Femur (tissue), 1 donor: ENCODE measurements at regions not wholly inside any gene's neighbourhood (a gene's known extent, or its start where the extent isn't known, plus 50 kb on each side); places are given as distances from the start of the nearest gene placed in this dataset.
"Not testable (repeated sequence)": the region's sequence is repeated elsewhere in the genome, so short reads cannot be mapped to it uniquely, and the experiment has no call there.

Source experiments
- DNase-seq: peaks from one replicate; pipeline ENCODE4 v3.0.0-alpha.2; 2017

DNA sequence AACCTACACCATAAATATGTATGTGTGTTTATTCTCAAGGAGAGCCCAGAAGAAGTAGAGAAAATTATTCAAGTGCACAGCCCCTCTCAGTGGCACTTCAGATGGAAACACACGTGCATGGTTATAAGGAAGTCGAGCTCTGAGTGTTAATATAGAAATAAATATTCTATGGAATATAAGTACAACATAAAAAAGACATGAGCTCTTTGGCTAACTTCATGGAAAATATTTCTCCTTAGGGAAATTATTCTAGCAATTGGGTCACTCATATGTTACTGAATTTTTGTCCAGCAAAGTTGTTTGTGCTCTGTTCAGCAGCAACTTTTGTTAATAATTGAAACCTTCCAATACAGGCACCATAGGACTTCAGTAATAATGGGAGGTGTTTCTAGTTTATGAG is 939.0 kb downstream of the LRFN5 start:
- DNase-seq = no peak

DNA sequence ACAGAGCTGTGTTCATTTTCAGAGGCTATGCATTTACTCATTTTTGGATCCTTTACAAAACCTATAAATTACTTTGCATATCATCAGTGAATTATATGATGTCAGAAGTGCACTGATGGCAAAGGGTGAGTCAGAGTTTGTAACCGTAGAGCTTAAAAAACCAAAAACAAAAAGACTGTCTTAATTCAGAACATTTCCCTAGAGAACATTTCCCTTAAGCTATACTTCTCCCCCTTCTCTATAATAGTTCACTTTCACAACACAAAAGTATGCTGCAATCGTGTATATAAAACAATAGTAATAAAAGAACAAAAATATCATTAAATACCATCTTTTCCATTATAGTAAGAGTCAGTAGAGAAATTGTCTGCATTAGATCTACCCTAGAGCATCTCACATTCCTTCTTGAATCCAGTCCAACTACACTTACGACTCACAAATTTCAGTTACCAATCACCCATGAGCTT is 934.9 kb downstream of the LRFN5 start:
- DNase-seq = no peak

DNA sequence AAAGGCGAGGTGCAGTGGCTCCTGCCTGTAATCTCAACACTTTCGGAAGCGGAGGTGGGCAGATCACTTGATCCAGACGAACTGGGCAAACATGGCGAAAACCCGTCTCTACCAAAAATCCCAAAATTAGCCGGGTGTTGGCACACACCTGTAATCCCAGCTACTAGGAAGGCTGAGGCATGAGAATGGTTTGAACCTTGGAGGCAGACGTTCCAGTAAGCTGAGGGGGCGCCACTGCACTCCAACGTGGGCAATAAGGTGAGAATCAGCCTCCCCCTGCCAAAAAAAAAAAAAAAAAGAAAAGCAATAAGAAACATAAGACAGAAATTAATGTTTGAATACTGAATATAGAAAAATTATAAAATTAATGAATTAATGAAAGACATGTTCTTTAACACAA is 928.7 kb downstream of the LRFN5 start:
- no peak for DNase-seq

DNA sequence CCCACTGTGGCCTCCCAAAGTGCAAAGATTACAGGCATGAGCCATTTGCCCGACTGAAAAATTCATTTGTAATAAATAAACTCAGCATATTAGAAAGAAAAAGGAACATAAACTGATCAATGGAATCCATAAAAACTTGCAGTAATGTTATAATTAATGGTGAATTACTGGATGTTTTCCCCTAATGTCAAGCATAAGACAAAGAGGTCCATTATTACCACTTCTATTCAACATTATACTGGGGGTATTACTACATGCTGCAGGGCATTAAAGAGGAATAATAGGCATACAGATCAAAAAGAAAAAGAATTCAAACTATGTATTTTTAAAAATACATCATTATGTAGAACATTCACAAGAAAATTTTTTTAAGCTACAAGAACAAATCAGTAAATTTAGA is 926.8 kb downstream of the LRFN5 start:
- no peak for DNase-seq

DNA sequence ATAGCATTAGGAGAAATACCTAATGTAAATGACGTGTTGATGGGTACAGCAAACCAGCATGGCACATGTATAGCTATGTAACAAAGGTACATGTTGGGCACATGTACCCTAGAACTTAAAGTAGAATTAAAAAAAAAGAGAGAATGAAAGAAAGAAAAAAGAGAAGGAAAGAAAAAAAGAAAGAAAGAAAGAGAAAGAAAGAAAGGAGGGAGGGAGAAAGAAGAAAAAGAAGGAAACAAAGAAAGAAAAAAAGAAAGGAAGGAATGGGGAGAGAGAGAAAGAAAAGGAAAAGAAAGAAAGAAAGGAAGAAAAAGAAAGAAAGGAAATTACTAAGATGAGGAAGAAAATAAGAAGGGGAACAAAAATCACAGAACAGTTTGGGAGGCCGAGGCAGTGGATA is 925.5 kb downstream of the LRFN5 start:
- DNase-seq = no peak

DNA sequence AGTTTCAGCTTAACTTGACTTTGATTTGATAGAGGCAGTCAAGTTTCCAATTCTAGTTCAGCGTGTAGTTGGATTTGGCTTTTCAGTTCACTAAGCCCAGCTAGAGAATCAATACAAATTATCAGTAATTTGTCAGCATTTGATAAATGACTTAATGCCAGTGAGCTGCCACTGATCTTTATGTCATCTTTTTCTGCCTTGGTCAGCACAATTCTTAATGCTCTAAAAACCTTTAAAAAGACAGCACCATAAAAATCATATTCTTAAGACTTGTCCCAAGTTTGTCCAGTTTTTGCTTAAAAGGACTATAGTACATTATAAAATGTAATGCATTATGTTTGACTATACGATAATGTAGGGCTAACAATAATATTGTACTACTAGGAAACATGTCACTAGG is 920.5 kb downstream of the LRFN5 start:
- DNase-seq = no peak

DNA sequence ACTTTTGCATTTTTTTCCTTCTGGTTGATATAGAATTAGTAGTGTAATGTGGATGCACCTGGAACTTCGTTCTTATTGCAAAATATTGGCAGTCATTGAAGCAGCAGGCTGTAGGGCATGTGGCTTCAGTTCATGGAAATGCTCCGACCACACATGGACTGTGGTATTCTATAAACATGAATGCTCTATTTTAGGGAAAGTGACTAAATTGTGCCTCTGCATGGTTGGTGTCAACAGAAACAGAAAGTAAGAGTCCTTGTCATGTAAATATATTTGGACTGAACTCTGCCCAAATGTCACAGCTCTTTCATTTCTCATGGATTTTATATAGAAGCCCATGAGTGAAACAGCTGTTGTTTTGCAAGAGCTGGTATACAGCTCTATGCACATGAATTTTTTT is 917.0 kb downstream of the LRFN5 start:
- DNase-seq = no peak

DNA sequence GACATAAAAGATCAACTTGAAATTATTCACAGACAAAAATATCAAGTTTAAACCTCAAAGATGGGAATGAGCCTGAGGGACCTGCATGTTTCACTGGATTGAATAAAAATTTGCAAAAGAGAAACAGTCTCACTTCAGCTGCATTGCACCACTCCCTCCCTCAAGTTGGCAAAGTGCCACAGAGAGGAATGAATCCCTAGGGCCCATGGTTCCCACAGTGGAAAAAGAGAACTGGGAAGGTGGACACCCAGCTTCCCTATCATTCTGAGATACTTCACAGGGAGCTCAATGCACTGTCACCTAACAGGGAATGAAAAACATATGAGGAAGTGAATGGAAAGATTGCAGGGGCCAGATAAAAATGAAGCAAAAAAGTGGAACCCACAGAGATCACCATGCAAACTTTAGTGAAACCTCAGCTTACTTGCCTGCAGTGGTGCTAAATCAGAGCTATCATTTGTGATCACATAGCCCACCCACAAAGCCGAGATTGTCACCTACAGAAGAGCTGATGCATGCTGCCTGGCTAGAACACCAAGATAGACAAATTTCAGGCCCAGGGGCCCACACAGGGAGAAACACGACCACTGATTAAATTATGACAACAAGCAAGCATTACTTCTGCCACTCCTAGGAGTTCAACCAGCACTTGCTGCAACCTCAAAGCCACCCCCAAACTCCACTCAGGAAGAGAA is 911.3 kb downstream of the LRFN5 start:
- no peak for DNase-seq

DNA sequence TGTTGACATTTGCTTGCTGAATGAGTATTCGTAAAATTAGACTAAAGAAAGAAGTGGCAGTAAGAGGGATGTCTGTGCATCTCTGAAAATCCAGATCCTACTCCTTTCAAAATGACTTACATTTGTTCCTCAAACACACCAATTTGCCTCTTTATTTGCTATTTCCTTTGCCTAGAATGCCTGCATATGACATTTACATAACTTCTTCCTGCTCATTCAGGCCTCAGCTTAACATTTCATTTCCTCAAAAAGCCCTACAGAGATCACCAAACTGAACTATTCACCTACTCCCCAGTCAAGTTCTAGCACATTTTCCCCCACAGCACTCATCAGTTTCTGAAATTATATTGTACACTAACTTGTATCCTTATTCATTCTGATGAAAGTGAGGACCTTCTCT is 907.2 kb downstream of the LRFN5 start:
- no peak for DNase-seq

DNA sequence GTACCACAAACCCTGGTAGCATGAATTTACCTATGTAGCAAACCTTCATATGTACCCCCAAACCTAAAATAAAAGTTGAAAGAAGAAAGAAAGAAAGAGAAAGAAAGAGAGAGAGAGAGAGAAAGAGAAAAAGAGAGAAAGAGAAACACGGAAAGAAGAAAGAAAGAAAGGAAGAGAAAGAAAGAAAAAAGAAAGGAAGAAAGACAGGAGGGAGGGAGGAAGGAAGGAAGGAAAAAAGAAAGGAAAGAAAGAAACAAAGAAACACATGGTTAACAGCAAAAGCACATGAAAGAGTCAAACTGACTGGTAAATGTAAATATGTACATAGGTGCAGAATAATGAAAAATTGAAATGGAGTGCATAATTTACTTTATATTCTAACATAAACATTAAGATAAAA is 903.4 kb downstream of the LRFN5 start:
- no peak for DNase-seq

DNA sequence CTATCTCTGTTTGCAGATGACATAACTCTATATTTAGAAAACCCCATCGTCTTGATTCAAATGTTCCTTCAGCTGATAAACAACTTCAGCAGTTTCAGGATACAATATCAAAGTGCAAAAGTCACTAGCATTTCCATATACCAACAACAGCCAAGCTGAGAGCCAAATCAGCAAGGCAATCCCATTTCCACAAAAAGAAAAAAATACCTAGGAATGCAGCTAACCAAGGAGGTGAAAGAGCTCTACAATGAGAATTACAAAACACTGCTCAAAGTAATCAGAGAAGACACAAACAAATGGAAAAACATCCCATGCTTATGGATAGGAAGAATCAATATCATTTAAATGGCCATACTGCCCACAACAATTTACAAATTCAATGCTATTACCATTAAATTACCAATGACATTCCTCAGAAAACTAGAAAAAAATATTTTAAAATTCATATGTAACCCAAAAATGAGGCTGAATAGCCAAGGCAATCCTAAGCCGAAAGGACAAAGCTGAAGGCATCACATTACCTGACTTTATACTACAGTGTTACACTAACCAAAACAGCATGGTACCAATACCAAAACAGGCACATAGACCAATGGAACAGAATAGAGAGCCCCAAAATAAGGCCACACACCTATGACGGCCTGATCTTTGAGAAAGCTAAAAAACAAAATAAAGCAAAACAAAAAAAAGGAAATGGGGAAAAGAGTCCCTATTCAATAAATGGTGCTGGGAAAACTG is 901.7 kb downstream of the LRFN5 start:
- no peak for DNase-seq

DNA sequence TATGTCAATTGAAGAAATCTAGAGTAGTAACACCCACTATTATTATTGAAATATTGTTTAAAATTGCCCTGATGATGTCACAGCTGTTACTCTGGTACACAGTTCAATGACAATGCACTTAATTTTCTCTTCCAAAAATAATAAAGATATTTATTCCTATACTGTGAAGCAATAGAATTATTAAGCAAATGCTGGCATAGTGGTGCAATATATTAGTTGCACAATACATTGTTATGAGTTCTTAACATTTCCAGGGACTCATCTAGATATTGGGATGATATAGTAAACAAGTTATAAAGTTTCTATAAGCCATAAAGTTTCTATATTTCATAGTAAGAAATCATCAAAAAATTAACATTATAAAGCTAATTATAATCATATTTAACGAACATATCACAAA is 897.8 kb downstream of the LRFN5 start:
- no peak for DNase-seq

DNA sequence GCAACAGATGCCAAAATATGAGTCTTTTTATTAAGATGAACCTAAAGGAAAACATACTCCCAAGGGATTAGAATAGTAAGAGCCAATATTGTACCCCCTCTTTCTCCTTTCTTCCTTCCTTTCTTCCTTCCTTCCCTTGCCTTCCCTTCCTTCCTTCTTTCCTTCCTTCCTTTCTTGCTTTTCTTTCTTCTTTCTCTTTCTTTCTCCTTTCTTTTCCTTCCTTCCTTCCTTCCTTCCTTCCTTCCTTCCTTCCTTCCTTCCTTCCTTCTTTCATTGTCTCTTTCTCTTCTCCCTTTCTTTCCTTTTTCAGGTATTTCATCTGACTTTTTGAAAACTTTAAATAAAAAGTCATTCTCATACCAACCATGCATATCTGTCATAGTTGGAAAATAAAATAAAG is 892.5 kb downstream of the LRFN5 start:
- no peak for DNase-seq

DNA sequence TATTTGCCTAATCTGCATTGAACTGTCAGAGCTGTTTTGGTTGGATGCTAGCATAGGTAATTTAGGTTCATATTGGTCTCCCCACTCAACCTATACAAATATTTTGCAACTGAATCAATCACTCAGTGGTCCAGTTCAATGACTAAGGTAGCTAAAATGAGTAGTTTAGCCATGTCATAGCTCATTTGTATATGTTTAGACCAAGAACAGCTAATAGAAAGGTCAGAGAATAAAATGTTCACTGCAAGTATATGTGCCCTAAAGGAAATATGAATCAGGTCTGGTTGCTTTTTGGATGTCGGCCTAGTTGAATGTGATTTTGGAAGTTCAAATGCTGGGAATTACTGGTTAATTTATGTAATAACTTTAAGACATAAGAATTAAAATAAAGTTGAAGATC is 883.9 kb downstream of the LRFN5 start:
- DNase-seq = no peak

DNA sequence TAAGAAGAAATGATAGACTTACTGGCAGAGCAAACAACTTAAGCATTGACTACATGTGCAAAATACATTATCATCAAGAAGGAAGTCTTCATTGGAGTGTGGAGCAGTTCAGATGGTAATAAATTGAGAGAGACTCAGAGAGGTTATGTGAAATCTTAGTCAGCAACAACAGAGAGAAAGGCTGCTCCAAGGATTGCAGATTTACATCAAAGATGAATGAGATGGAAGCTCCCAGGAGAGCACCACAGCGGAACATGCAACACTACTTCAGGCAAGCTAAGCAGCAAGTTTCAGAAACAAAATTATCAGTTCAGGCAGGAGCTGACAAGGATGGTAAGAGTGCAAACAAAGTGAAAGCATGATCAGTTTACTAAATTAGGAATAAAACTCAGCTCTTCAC is 882.3 kb downstream of the LRFN5 start:
- no peak for DNase-seq

DNA sequence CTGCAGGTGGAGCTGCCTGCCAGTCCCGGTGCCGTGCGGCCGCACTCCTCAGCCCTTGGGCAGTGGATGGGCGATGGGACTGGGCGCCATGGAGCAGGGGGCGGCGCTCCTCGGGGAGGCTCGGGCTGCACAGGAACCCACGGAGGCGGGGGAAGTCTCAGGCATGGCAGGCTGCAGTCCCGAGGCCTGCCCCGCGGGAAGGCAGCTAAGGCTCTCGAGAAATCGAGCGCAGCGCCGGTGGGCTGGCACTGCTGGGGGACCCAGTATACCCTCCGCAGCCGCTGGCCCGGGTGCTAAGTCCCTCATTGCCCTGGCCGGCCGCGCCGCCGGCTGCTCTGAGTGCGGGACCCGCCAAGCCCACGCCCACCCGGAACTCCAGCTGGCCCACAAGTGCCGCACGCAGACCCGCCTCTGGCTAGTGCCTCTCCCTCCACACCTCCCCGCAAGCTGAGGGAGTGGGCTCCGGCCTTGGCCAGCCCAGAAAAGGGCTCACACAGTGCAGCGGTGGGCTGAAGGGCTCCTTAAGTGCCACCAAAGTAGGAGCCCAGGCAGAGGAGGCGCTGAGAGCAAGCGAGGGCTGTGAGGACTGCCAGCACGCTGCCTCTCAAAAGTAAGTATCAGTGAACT is 875.8 kb downstream of the LRFN5 start:
- DNase-seq = not testable (repeated sequence)

DNA sequence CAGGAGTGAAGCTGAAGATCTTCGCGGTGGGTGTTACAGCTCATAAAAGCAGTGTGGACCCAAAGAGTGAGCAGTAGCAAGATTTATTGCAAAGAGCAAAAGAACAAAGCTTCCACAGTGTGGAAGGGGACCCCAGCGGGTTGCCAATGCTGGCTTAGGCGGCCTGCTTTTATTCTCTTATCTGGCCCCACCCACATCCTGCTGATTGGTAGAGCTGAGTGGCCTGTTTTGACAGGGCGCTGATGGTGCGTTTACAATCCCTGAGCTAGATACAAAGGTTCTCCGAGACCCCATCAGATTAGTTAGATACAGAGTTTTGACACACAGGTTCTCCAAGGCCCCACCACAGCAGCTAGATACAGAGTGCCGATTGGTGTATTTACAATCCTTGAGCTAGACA is 875.0 kb downstream of the LRFN5 start:
- not testable (repeated sequence) for DNase-seq

DNA sequence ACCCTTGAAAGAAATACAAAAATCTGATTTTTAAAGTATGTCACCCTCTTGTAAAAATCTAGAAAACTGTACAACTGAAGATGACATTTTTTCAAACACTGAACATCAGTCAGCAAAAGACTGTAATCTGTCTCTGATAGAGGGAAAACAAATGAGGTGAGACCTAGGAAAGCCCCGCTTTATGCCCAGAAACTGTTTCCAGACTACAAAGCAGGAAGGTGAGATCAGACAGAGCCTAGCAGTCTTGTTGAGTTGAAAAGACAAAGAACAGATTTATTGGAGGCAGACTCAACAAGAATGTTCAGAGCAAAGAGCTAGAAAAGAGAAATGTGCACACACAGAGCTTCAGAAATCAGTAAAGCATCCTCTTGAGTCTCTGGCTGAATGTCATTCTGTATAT is 873.6 kb downstream of the LRFN5 start:
- no peak for DNase-seq

DNA sequence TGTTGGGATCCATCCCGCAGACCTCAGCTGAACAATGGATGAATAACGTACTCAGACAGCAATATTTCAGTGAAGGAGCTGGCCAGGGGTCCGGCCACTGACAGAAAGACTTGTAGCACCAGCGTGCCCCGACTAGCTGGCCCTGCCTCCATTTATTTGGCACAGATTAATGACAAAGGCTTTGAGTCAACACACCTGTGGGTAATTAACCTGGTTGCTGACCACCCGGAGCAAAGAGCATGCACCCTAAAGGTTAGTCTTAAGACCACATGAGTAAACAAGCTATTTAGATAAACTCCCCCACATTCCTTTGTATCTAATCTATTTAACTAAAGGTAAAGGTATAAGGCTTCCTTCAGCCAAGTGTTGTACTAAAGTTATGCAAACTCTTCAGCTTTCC is 868.6 kb downstream of the LRFN5 start:
- no peak for DNase-seq

DNA sequence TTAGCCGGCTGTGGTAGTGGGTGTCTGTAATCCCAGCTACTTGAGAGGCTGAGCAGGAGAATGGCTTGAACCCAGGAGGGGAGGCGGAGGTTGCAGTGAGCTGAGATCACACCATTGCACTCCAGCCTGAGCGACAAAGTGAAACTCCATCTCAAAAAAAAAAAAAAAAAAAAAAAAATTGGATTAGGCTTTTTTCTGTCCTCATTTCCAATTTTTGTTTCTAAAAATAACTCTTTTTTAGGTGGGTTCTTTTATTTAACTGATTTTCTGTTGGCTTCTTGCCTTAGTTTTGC is 863.7 kb downstream of the LRFN5 start:
- DNase-seq = no peak

DNA sequence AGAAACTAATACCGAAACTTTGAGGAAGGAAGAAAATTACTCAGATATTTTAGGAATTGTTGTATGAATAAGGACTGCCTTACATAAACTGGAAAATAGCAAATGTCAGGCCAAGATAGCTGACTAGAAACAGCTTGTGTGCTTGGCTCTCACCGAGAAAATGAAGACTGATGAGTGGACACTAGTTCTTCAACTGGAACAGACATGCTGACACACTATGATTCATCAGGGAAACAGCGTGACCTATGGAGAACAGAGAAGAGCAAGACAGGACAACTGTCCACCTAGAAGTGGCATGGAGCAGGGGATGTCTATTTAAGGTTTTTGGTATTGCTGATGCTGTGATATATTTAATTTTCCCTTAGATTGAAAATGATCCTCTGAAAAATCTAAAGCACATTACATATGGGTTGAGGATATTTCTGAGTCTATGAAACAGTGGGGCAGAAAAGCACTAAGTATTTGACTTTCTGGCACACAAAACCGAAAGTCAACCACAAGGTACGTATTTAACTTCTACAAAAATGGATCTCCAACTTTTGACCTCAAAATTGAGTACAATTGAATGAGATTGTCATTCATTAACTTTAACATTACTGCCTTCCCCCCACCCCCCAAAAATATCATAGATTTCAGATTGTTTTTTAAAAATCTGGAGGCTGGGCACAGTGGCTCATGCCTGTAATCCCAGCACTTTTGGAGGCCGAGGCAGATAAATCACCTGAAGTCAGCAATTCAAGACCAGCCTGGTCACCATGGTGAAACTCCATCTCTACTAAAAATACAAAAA is 863.2 kb downstream of the LRFN5 start:
- DNase-seq = no peak

DNA sequence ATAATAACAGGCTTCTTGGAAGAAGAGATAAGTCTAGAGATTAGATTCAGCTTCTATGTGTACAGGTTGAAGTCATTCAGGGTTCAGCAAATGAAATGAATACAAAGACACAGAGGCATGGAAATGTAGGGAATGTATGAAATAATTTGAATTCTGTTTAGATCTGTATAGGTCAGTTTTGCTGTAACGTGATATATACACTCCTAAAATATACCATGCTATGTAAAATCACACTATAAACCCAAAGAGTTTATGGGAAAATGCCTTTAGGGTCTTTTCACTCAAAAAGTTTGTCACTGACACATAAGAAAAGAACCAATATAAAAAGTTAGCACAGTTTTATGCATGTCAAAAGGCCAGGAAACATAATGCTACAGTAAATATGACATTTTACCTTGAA is 854.0 kb downstream of the LRFN5 start:
- DNase-seq = no peak

DNA sequence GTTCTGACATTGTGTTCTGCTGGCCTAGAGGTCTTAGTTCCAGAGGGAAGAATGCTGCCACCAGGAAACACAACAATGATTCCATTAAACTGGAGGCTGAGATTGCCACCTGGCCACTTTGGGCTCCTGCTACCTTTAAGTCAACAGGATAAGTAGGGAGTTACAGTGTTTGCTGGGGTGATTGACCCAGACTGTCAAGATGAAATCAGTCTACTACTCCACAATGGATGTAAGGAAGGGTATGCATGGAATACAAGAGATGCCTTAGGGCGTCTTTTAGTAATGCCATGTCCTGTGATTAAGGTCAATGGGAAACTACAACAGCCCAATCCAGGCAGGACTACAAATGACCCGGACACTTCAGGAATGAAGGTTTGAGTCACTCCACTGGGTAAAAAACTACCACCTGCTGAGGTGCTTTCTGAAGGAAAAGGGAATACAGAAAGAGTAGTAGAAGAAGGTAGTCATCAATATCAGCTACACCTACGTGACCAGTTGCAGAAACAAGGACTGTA is 852.6 kb downstream of the LRFN5 start:
- DNase-seq = no peak
